HUES48 (cell line): ENCODE measurements at regions not wholly inside any gene's neighbourhood (a gene's known extent, or its start where the extent isn't known, plus 50 kb on each side); places are given as distances from the start of the nearest gene placed in this dataset.
"Not testable (repeated sequence)": the region's sequence is repeated elsewhere in the genome, so short reads cannot be mapped to it uniquely, and the experiment has no call there.

Experiments used
- H3K27ac ChIP-seq: one replicate; pipeline ENCODE4 v1.7.0; 2013; ENCODE audit warnings: low read depth, low read length, inconsistent platforms
- H3K27me3 ChIP-seq: 2 replicates; pipeline ENCODE4 v1.6.1; 2013; ENCODE audit warnings: mild to moderate bottlenecking, low read length; ENCODE audit not compliant: control insufficient read depth, insufficient read depth
- H3K36me3 ChIP-seq: 2 replicates; pipeline ENCODE4 v1.6.1; 2013; ENCODE audit warnings: low read length; ENCODE audit not compliant: control insufficient read depth, insufficient read depth
- H3K4me1 ChIP-seq: 2 replicates; pipeline ENCODE4 v1.6.1; 2013; ENCODE audit warnings: mild to moderate bottlenecking, low read length; ENCODE audit not compliant: control insufficient read depth, insufficient read depth
- H3K4me3 ChIP-seq: 2 replicates; pipeline ENCODE4 v1.5.1; 2013; ENCODE audit warnings: mild to moderate bottlenecking, low read depth, low read length
- H3K9ac ChIP-seq: 2 replicates; pipeline ENCODE4 v1.6.1; 2013; ENCODE audit warnings: mild to moderate bottlenecking, low read depth, low read length, moderate library complexity
- H3K9me3 ChIP-seq: 2 replicates; pipeline ENCODE4 v1.6.1; 2013; ENCODE audit warnings: low read length; ENCODE audit not compliant: control insufficient read depth, insufficient read depth

DNA sequence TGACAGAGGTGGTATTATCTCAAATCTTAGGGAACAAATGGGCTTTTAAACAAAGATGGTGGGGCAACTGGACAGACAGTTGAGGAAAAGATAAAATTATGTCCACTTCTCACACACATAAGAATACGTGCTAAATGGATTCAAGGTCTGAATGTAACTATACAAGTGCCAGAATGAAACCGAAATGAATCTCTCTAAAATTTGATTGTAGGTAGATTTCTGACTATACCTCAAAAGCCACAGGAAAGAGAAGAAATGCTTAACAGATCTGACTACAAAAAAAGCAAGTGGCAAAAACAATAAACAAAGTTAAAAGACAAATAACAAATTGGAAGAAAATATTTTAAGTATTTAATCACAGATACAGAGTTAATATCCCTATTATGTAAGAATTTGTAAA, 182.7 kb upstream of the OLIG3 start:
- Histone ChIP-seq H3K4me3 (no peak overlapping the region), H3K27ac (no peak overlapping the region), H3K9ac (no peak overlapping the region), H3K4me1 (no peaks in the 10 kb centered on the region), H3K36me3 (no peaks in the 10 kb centered on the region), H3K9me3 (no peaks in the 10 kb centered on the region), H3K27me3 (no peaks in the 10 kb centered on the region)

DNA sequence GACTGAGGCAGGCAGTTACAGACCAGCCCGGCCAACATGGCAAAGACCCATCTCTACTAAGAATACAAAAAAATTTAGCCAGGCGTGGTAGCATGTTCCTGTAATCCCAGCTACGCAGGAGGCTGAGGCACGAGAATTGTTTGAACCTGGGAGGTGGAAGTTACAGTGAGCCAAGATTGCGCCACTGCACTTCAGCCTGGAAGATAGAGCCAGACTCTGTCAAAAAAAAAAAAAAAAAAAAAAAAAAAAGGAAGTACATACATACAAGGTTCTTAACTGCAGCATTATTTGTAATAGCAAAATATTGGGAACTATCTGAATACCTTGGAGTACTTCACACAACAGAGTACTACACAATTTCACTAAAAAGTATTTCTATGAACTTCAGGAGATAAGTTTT, 183.5 kb upstream of the OLIG3 start:
- no peak overlapping the region for H3K4me3 ChIP-seq
- H3K36me3 ChIP-seq, result no peaks in the 10 kb centered on the region
- H3K9me3 ChIP-seq, result no peaks in the 10 kb centered on the region
- no peaks in the 10 kb centered on the region for H3K4me1 ChIP-seq
- no peak overlapping the region for H3K9ac ChIP-seq
- H3K27ac ChIP-seq, result no peak overlapping the region
- H3K27me3 ChIP-seq, result no peaks in the 10 kb centered on the region

DNA sequence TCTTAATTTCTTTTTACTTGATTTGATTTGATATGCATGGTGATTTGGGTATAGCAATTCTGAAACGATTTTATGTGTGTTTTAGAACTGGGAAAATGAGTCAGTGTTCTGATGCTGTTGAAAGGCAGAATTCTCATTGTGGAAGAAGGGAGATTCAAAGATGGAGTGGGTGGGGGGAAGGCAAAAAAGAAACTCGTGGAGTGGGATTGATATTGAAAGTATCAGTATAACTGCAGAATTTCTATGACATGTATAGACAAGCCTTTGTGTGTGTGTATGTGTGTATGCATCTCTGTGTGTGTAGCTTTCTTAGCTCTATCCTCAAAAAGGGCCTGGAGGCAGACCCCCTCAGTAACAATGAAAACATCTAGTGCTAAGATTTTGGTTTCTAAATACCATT, 184.3 kb upstream of the OLIG3 start:
- Histone ChIP-seq H3K27me3 (no peaks in the 10 kb centered on the region), H3K4me3 (no peak overlapping the region), H3K27ac (no peak overlapping the region), H3K9me3 (no peaks in the 10 kb centered on the region), H3K4me1 (no peaks in the 10 kb centered on the region), H3K9ac (no peak overlapping the region), H3K36me3 (no peaks in the 10 kb centered on the region)

DNA sequence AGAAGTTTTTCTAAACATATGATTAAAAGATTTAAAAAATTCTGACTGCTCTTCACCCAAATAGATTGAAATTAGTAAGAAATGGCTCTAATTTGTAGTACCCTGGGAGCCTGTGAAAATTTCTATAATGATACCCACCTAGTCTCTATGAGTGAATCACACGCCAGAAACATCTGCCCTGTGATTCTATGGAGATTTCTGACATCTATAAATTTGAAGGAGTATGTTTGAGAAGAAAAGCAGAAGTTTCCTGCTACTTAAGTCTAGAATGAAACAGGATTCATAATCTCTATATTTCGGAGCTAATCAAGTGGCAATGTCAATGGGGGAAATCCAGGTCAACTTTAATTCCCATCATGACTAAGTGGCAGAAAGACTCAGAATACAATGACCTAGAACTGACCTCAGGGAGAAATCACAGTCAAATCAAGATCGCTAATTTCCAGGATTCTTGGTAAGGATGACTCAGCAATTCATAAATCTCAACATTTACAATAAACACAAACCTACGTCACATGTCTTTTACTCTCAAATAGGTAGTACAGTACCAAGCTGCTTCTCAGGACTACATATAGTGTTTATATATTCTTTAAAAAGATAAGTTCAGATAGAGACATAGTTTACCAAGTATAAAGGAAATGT, 186.2 kb upstream of the TNFAIP3 start:
- Histone ChIP-seq H3K27ac (no peak overlapping the region), H3K4me3 (no peak overlapping the region), H3K9ac (no peak overlapping the region), H3K9me3 (no peaks in the 10 kb centered on the region), H3K4me1 (no peaks in the 10 kb centered on the region), H3K27me3 (no peaks in the 10 kb centered on the region), H3K36me3 (no peaks in the 10 kb centered on the region)

DNA sequence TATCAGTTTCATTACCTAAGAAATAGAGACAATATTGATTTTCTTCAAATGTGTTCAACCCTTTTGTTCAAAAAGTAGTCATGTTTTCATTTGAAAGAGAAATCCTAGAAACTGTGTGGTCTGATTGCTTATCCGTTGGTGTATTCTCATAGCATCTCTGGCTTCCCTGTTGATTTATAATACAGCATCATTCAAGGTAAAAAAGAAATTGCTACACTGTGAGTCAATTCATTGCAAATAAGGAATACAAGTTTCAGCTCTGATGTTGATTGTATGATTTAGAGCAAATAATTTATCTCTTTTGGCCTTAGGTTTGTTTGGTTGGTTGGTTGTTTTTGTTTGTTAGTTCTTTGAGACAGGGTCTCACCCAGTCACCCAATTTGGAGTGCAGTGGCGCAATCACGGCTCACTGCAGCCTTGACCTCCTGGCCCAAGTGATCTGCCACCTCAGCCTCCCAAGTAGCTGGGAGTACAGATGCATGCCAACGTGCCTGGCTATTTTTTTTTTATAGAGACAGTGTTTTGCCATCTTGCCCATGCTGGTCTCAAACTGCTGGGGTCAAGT, 185.5 kb upstream of the TNFAIP3 start:
- Histone ChIP-seq H3K9ac (no peak overlapping the region), H3K9me3 (no peaks in the 10 kb centered on the region), H3K4me3 (no peak overlapping the region), H3K27me3 (no peaks in the 10 kb centered on the region), H3K27ac (no peak overlapping the region), H3K36me3 (no peaks in the 10 kb centered on the region), H3K4me1 (no peaks in the 10 kb centered on the region)

DNA sequence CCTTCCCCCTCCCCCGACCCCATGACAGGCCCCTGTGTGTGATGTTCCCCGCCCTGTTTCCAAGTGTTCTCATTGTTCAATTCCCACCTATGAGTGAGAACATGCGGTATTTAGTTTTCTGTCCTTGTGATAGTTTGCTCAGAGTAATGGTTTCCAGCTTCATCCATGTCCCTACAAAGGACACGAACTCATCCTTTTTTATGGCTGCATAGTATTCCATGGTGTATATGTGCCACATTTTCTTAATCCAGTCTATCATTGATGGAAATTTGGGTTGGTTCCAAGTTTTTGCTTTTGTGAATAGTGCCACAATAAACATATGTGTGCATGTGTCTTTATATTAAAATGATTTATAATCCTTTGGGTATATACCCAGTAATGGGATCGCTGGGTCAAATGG, 184.4 kb upstream of the TNFAIP3 start:
- H3K36me3 ChIP-seq, H3K4me3 ChIP-seq, H3K9ac ChIP-seq, H3K27me3 ChIP-seq, H3K27ac ChIP-seq, H3K4me1 ChIP-seq, H3K9me3 ChIP-seq: not testable (repeated sequence)

DNA sequence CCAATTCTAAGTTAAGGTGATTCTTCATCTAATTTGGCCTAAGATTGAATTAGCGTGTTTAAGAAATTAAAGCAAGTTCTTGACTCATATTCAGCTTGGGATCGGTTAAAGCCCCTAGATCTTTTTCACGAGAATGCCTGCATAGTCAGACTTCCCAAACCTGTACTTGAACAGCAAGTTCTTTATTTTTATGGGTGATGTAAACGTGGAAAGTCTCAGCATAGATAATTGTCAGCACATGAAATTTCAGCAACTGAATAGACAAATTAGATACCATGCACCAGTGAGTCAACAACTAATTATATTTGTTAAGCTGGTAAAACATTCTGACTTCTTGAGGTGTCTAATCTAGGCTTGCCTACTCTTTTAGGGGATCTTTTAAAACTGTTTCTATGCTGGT, 183.1 kb upstream of the TNFAIP3 start:
- H3K27me3 ChIP-seq, result no peaks in the 10 kb centered on the region
- H3K36me3 ChIP-seq, result no peaks in the 10 kb centered on the region
- H3K9me3 ChIP-seq, result no peaks in the 10 kb centered on the region
- H3K4me1 ChIP-seq, result no peaks in the 10 kb centered on the region
- no peak overlapping the region for H3K9ac ChIP-seq
- H3K27ac ChIP-seq, result no peak overlapping the region
- no peak overlapping the region for H3K4me3 ChIP-seq

DNA sequence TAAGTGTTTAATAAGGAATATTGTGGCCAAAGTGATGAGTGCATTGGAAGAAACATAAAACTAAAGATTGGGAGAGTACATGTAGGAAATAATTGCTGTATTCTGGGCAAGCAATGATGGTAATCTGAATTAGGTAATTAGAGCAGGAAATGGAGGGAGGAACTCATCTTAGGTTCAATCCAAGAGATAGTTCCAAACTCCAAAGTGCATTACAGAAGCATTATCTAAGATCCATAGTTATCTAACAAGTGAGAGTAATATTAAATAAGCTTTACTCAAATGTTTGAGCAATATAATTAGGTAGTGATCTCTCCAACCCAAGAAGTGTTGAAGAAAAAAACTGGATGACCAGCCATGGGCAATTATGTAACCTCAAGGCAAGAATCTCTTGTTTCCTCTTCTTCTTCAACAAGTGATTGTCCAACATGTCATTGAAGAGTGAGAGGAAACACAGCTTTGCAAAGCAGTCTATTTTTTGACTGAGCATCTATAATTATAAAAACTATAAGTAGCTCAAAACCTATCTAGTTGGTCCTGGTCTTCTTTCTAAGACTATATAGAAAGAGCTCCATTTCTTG, 181.2 kb upstream of the TNFAIP3 start:
- H3K36me3 ChIP-seq, result no peaks in the 10 kb centered on the region
- H3K4me3 ChIP-seq, result no peak overlapping the region
- no peaks in the 10 kb centered on the region for H3K4me1 ChIP-seq
- H3K9ac ChIP-seq, result no peak overlapping the region
- no peak overlapping the region for H3K27ac ChIP-seq
- no peaks in the 10 kb centered on the region for H3K27me3 ChIP-seq
- no peaks in the 10 kb centered on the region for H3K9me3 ChIP-seq

DNA sequence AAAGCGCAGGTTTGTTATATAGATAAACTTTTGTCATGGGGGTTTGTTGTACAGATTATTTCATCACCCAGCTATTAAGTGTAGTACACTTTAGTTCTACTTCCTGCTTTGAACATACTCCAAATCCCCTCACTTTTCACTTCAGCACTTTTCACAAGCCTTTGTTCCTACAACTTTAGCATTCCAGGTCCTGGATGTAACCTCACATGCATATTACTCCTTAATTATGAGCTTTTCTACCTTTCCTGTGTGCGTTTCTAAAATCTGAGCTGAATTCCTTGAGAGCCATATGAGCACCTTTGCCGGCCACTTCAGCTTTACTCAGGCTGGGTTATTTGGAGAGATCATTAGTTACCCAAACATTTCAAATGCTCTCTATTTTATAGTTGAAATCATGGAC, 179.2 kb upstream of the TNFAIP3 start:
- H3K36me3 ChIP-seq, result no peaks in the 10 kb centered on the region
- no peak overlapping the region for H3K27ac ChIP-seq
- H3K4me1 ChIP-seq, result no peaks in the 10 kb centered on the region
- H3K4me3 ChIP-seq, result no peak overlapping the region
- H3K27me3 ChIP-seq, result no peaks in the 10 kb centered on the region
- H3K9me3 ChIP-seq, result no peaks in the 10 kb centered on the region
- no peak overlapping the region for H3K9ac ChIP-seq

DNA sequence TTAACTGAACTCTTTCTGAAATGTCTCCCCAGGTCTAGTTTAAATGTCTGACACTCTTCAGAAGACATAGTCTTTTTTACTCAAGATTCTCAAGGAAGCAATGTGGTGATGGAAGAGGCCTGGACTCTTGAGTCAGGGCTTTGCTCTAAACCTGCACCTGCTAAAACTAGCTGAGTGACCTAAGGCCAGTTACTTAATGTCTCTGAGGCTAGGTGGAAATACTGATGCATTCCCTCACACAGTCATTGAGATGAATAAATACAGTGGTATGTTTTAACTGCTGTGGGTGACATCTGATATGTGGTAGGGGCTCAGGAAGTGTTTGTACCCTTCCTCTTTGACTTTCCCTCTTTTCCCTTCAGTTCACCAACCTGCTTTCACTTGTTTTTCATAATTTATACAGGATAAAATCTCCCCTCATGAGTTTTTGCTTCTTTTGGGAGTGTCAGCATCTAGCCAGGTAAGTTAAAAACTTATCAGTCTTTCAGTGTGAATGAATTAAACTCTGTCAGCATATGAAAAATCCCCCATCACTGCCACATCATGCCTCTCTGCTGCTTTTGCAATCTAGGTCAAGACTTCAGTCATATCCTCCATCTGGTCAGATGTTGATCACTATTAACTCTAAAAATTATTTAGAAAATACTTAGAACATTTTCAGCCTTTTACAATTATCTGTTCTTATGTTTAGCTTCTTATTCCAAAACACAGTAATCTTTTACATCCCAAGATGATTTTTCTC, 178.7 kb upstream of the TNFAIP3 start:
- H3K4me3 ChIP-seq, result no peak overlapping the region
- H3K9ac ChIP-seq, result no peak overlapping the region
- no peak overlapping the region for H3K27ac ChIP-seq
- no peaks in the 10 kb centered on the region for H3K4me1 ChIP-seq
- H3K36me3 ChIP-seq, result no peaks in the 10 kb centered on the region
- H3K27me3 ChIP-seq, result no peaks in the 10 kb centered on the region
- H3K9me3 ChIP-seq, result no peaks in the 10 kb centered on the region

DNA sequence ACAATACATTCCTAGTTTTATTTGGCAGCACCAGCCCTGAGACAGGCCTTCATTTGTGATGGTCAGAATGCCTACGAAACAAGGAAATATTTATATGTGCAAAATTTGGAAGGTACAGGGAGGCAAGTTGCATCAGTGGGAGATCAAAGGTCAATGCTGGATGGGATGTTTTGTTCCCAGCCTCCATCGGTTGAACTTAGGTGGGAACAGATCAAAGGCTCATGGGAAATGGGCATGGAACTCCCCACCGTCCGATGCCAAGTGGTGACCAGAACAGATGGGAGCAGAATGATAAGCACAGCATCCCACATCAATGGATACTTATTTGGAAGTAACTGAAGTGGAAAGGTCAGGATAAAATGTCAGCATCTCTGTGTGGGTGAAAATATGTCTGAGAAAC, 177.7 kb upstream of the TNFAIP3 start:
- H3K9ac ChIP-seq, result no peak overlapping the region
- H3K4me3 ChIP-seq, result no peak overlapping the region
- H3K36me3 ChIP-seq, result no peaks in the 10 kb centered on the region
- H3K27ac ChIP-seq, result no peak overlapping the region
- no peaks in the 10 kb centered on the region for H3K4me1 ChIP-seq
- H3K9me3 ChIP-seq, result no peaks in the 10 kb centered on the region
- H3K27me3 ChIP-seq, result no peaks in the 10 kb centered on the region
